ENCODE measurements at regions not wholly inside any gene's neighbourhood (a gene's known extent, or its start where the extent isn't known, plus 50 kb on each side); places are given as distances from the start of the nearest gene placed in this dataset.
"Not testable (repeated sequence)": the region's sequence is repeated elsewhere in the genome, so short reads cannot be mapped to it uniquely, and the experiment has no call there.

DNA sequence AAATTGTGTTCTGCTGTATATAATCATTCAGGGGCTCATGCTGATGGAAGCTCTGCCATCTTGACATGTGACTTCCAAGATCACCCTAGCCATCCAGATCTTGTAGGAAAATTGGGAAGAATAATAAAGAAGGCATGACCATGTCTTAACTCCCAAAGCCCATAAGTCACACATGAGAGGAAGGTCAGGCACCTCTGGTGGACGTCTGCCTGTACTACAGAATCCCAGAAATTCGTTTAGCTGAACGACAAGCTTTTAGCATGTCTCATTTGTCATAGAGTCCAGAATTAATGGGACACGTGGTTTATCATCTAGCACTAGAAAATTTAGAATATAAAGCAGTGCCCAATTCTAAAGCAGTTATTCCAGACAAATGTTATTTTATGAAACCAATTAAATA, 212.7 kb downstream of the CENPC start:
- Histone ChIP-seq H3K4me3 (ENCODE audit: extremely low read depth, insufficient read depth, low read length, poor library complexity, severe bottlenecking) (no peak overlapping the region), H3K27ac (ENCODE audit: low read depth, low read length, severe bottlenecking) (no peak overlapping the region), H3K9me3 (ENCODE audit: control insufficient read depth, low read length) (no peaks in the 10 kb centered on the region), H3K4me1 (ENCODE audit: control insufficient read depth, insufficient read depth, low read length, poor library complexity, severe bottlenecking) (no peaks in the 10 kb centered on the region), H3K36me3 (ENCODE audit: control insufficient read depth, insufficient read depth, low read length) (no peaks in the 10 kb centered on the region)
- WGBS, 2 experiments (ENCODE audit: insufficient coverage in 2 of 2): no CpG with 5 or more reads among the region's 4 CpGs

GRCh38 chr4:67328393-67328792, 216.9 kb downstream of the CENPC start:
- WGBS, 2 experiments (ENCODE audit: insufficient coverage in 2 of 2): no CpG with 5 or more reads among the region's 1 CpG
- H3K9me3 ChIP-seq (ENCODE audit: control insufficient read depth, low read length): no peaks in the 10 kb centered on the region
- H3K27ac ChIP-seq (ENCODE audit: low read depth, low read length, severe bottlenecking): no peak overlapping the region
- H3K4me3 ChIP-seq (ENCODE audit: extremely low read depth, insufficient read depth, low read length, poor library complexity, severe bottlenecking): no peak overlapping the region
- H3K4me1 ChIP-seq (ENCODE audit: control insufficient read depth, insufficient read depth, low read length, poor library complexity, severe bottlenecking): no peaks in the 10 kb centered on the region
- no peaks in the 10 kb centered on the region for H3K36me3 ChIP-seq (ENCODE audit: control insufficient read depth, insufficient read depth, low read length)

- no peak overlapping the region for H3K27ac ChIP-seq (ENCODE audit: low read depth, low read length, severe bottlenecking)
- no peaks in the 10 kb centered on the region for H3K4me1 ChIP-seq (ENCODE audit: control insufficient read depth, insufficient read depth, low read length, poor library complexity, severe bottlenecking)
- H3K36me3 ChIP-seq (ENCODE audit: control insufficient read depth, insufficient read depth, low read length): no peaks in the 10 kb centered on the region
- WGBS, 2 experiments (ENCODE audit: insufficient coverage in 2 of 2): 0% methylated on average over 1 of the region's 2 CpGs; no CpG with 5 or more reads in 1 of the 2 experiments
- H3K9me3 ChIP-seq (ENCODE audit: control insufficient read depth, low read length): no peaks in the 10 kb centered on the region
- no peak overlapping the region for H3K4me3 ChIP-seq (ENCODE audit: extremely low read depth, insufficient read depth, low read length, poor library complexity, severe bottlenecking)
These were observed 217.4 kb downstream of the CENPC start for GRCh38 chr4:67328018-67328278.

- 0% methylated on average over 1 of the region's 6 CpGs for WGBS, 2 experiments (ENCODE audit: insufficient coverage in 2 of 2)
- no peaks in the 10 kb centered on the region for H3K36me3 ChIP-seq (ENCODE audit: control insufficient read depth, insufficient read depth, low read length)
- no peak overlapping the region for H3K4me3 ChIP-seq (ENCODE audit: extremely low read depth, insufficient read depth, low read length, poor library complexity, severe bottlenecking)
- H3K9me3 ChIP-seq (ENCODE audit: control insufficient read depth, low read length): no peaks in the 10 kb centered on the region
- H3K4me1 ChIP-seq (ENCODE audit: control insufficient read depth, insufficient read depth, low read length, poor library complexity, severe bottlenecking): no peaks in the 10 kb centered on the region
- no peak overlapping the region for H3K27ac ChIP-seq (ENCODE audit: low read depth, low read length, severe bottlenecking)
These were observed 217.9 kb downstream of the CENPC start for GRCh38 chr4:67327245-67328017.

DNA sequence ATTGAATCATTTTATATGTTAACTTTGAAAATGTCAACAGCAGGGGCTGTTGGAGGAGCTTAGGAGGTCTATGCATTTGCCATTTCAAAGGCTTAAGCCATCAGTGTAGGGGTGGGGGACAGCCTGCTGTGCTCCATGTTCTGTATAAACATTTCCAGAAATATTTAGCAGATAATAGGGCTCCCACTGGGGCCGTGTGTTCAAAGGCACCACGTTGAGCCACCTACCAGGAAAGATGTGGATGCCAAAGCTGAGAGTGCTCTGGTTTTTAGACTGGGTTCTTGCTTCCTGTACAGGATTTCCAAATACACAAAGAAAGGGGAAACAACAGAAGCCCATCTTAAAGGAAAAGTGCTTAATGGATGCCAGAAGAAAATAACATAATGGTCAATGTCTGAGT, 219.5 kb downstream of the CENPC start:
- Histone ChIP-seq H3K4me1 (ENCODE audit: control insufficient read depth, insufficient read depth, low read length, poor library complexity, severe bottlenecking) (no peaks in the 10 kb centered on the region), H3K36me3 (ENCODE audit: control insufficient read depth, insufficient read depth, low read length) (no peaks in the 10 kb centered on the region), H3K4me3 (ENCODE audit: extremely low read depth, insufficient read depth, low read length, poor library complexity, severe bottlenecking) (no peak overlapping the region), H3K9me3 (ENCODE audit: control insufficient read depth, low read length) (no peaks in the 10 kb centered on the region), H3K27ac (ENCODE audit: low read depth, low read length, severe bottlenecking) (no peak overlapping the region)
- no CpG with 5 or more reads among the region's 2 CpGs for WGBS, 2 experiments (ENCODE audit: insufficient coverage in 2 of 2)

DNA sequence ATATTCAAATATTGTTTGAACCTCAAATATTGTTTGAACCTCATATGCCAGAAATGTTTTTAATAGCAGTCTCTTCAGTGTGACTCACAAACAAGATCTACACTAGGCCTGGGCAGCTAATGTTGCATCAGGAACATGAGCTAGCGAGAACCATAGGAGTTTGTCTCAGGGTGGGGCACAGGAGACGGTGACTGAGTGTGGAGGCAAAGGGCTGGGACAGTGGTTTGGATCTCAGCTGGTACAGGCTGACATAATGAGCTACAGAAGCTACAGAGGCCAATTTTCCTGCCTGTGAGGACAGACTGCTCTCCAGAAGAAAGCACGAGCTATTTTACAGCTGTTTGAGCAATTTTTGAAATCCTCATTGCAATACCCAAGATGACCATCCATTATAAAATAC, 224.7 kb downstream of the CENPC start:
- Histone ChIP-seq H3K4me3 (ENCODE audit: extremely low read depth, insufficient read depth, low read length, poor library complexity, severe bottlenecking) (no peak overlapping the region), H3K36me3 (ENCODE audit: control insufficient read depth, insufficient read depth, low read length) (no peaks in the 10 kb centered on the region), H3K27ac (ENCODE audit: low read depth, low read length, severe bottlenecking) (no peak overlapping the region), H3K4me1 (ENCODE audit: control insufficient read depth, insufficient read depth, low read length, poor library complexity, severe bottlenecking) (no peaks in the 10 kb centered on the region), H3K9me3 (ENCODE audit: control insufficient read depth, low read length) (no peaks in the 10 kb centered on the region)
- 89 to 90% methylated on average over 3 of the region's 3 CpGs for WGBS, 2 experiments (ENCODE audit: insufficient coverage in 2 of 2)

GRCh38 chr4:67319607-67320006, 225.7 kb downstream of the CENPC start:
- 75% methylated on average over 3 to 4 of the region's 6 CpGs for WGBS, 2 experiments (ENCODE audit: insufficient coverage in 2 of 2)
- H3K36me3 ChIP-seq (ENCODE audit: control insufficient read depth, insufficient read depth, low read length); H3K4me1 ChIP-seq (ENCODE audit: control insufficient read depth, insufficient read depth, low read length, poor library complexity, severe bottlenecking): not testable (repeated sequence)

GRCh38 chr4:67300497-67301185, 244.7 kb downstream of the CENPC start:
- not testable (repeated sequence) for H3K36me3 ChIP-seq (ENCODE audit: control insufficient read depth, insufficient read depth, low read length); H3K27ac ChIP-seq (ENCODE audit: low read depth, low read length, severe bottlenecking); H3K9me3 ChIP-seq (ENCODE audit: control insufficient read depth, low read length); H3K4me1 ChIP-seq (ENCODE audit: control insufficient read depth, insufficient read depth, low read length, poor library complexity, severe bottlenecking); H3K4me3 ChIP-seq (ENCODE audit: extremely low read depth, insufficient read depth, low read length, poor library complexity, severe bottlenecking)
- 84 to 88% methylated on average over 4 to 8 of the region's 11 CpGs for WGBS, 2 experiments (ENCODE audit: insufficient coverage in 2 of 2)

More at GRCh38 chr4:67319607-67320006, 225.7 kb downstream of the CENPC start:
- not testable (repeated sequence) for H3K4me3 ChIP-seq (ENCODE audit: extremely low read depth, insufficient read depth, low read length, poor library complexity, severe bottlenecking); H3K27ac ChIP-seq (ENCODE audit: low read depth, low read length, severe bottlenecking); H3K9me3 ChIP-seq (ENCODE audit: control insufficient read depth, low read length)

DNA sequence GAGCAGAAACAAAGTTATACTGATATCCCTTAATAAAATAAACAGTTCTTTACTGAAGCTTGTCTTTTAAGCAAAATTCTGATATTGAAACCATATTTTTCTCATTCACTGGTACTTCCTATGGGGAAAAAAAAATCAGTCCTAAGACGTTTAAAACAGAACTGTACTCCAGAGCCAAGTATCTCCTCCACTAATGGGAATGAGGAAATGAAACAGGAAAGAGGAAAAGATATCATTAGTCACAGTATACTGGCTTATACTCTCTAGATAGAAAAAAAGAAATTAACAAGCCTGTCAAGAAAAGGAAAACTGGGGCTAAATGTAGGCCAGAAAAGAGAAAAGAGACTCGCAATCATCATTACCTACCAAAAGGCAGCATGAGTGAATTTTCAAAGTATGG, 252.7 kb downstream of the CENPC start:
- Histone ChIP-seq H3K36me3 (ENCODE audit: control insufficient read depth, insufficient read depth, low read length) (no peaks in the 10 kb centered on the region), H3K4me3 (ENCODE audit: extremely low read depth, insufficient read depth, low read length, poor library complexity, severe bottlenecking) (no peak overlapping the region), H3K9me3 (ENCODE audit: control insufficient read depth, low read length) (no peaks in the 10 kb centered on the region), H3K27ac (ENCODE audit: low read depth, low read length, severe bottlenecking) (no peak overlapping the region), H3K4me1 (ENCODE audit: control insufficient read depth, insufficient read depth, low read length, poor library complexity, severe bottlenecking) (no peaks in the 10 kb centered on the region)
- WGBS, 2 experiments (ENCODE audit: insufficient coverage in 2 of 2): no CpG with 5 or more reads among the region's 2 CpGs

- H3K9me3 ChIP-seq (ENCODE audit: control insufficient read depth, low read length): no peaks in the 10 kb centered on the region
- no peaks in the 10 kb centered on the region for H3K36me3 ChIP-seq (ENCODE audit: control insufficient read depth, insufficient read depth, low read length)
- no peak overlapping the region for H3K27ac ChIP-seq (ENCODE audit: low read depth, low read length, severe bottlenecking)
- no peak overlapping the region for H3K4me3 ChIP-seq (ENCODE audit: extremely low read depth, insufficient read depth, low read length, poor library complexity, severe bottlenecking)
- no peaks in the 10 kb centered on the region for H3K4me1 ChIP-seq (ENCODE audit: control insufficient read depth, insufficient read depth, low read length, poor library complexity, severe bottlenecking)
These were observed 253.3 kb downstream of the CENPC start for GRCh38 chr4:67292045-67292444.

DNA sequence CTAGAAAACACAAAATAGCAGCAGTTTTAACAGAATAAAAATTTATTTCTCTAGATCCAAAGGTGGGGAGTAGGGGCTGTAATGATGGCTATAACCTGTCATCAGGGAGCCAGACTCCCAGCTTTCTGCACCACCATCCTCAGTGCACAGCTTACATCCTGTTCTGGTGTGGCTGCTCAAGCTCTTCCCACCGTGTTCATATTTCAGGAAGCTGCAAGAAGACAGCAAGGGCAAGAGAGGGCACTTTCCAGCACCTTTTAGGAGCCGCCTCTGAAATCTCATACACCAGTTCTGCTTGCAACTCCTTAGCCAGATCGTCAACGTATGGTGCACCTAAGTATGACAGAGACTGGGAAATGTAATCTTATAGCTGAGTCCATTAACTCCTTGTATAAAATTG, 253.7 kb downstream of the CENPC start:
- Histone ChIP-seq H3K9me3 (ENCODE audit: control insufficient read depth, low read length) (no peaks in the 10 kb centered on the region), H3K36me3 (ENCODE audit: control insufficient read depth, insufficient read depth, low read length) (no peaks in the 10 kb centered on the region), H3K27ac (ENCODE audit: low read depth, low read length, severe bottlenecking) (no peak overlapping the region), H3K4me3 (ENCODE audit: extremely low read depth, insufficient read depth, low read length, poor library complexity, severe bottlenecking) (no peak overlapping the region), H3K4me1 (ENCODE audit: control insufficient read depth, insufficient read depth, low read length, poor library complexity, severe bottlenecking) (no peaks in the 10 kb centered on the region)
- 72 to 88% methylated on average over 2 of the region's 4 CpGs for WGBS, 2 experiments (ENCODE audit: insufficient coverage in 2 of 2)

Measured in mesodermal cell (in vitro differentiated cells).